ENCODE measurements at regions not wholly inside any gene's neighbourhood (a gene's known extent, or its start where the extent isn't known, plus 50 kb on each side); places are given as distances from the start of the nearest gene placed in this dataset.
"Not testable (repeated sequence)": the region's sequence is repeated elsewhere in the genome, so short reads cannot be mapped to it uniquely, and the experiment has no call there.

- H3K4me1 ChIP-seq (replicated peaks): no peaks in the 10 kb centered on the region
- no peaks in the 10 kb centered on the region for H3K27me3 ChIP-seq (replicated peaks)
- peak in 1 of 2 experiments; percentile 39 for DNase-seq (ENCODE audit: low read depth in 1 of 2, low spot score in 2 of 2)
- no peaks in the 10 kb centered on the region for H3K36me3 ChIP-seq
- no peak overlapping the region for H3K4me3 ChIP-seq
- 0 out of 2 replicates have a peak, but pooled peaks cover 3% of the 10 kb centered on the region for H3K9me3 ChIP-seq (replicated peaks)
- no peak overlapping the region for H3K27ac ChIP-seq
Measured at GRCh38 chr6:169859978-169860703, 108.7 kb downstream of the ERMARD start.

GRCh38 chr6:169859401-169859977, 108.1 kb downstream of the ERMARD start:
- Histone ChIP-seq H3K27me3 (replicated peaks) (no peaks in the 10 kb centered on the region), H3K4me1 (replicated peaks) (no peaks in the 10 kb centered on the region), H3K27ac (no peak overlapping the region), H3K36me3 (no peaks in the 10 kb centered on the region), H3K4me3 (no peak overlapping the region), H3K9me3 (replicated peaks) (0 out of 2 replicates have a peak, but pooled peaks cover 3% of the 10 kb centered on the region)
- DNase-seq (ENCODE audit: low read depth in 1 of 2, low spot score in 2 of 2): peak in 1 of 2 experiments; percentile 35

- 0 out of 2 replicates have a peak, but pooled peaks cover 3% of the 10 kb centered on the region for H3K9me3 ChIP-seq (replicated peaks)
- DNase-seq (ENCODE audit: low read depth in 1 of 2, low spot score in 2 of 2): peak in 1 of 2 experiments; percentile 38
- H3K27ac ChIP-seq: no peak overlapping the region
Measured at GRCh38 chr6:169858935-169859351, 107.5 kb downstream of the ERMARD start.

GRCh38 chr6:169858293-169858934, 107.0 kb downstream of the ERMARD start:
- no peaks in the 10 kb centered on the region for H3K27me3 ChIP-seq (replicated peaks)
- H3K36me3 ChIP-seq: no peaks in the 10 kb centered on the region
- H3K9me3 ChIP-seq (replicated peaks): 0 out of 2 replicates have a peak, but pooled peaks cover 3% of the 10 kb centered on the region
- DNase-seq (ENCODE audit: low read depth in 1 of 2, low spot score in 2 of 2): peak in 1 of 2 experiments; percentile 33
- H3K4me1 ChIP-seq (replicated peaks): no peaks in the 10 kb centered on the region
- no peak overlapping the region for H3K4me3 ChIP-seq
- no peak overlapping the region for H3K27ac ChIP-seq

More at GRCh38 chr6:169858935-169859351, 107.5 kb downstream of the ERMARD start:
- Histone ChIP-seq H3K4me3 (no peak overlapping the region), H3K27me3 (replicated peaks) (no peaks in the 10 kb centered on the region), H3K4me1 (replicated peaks) (no peaks in the 10 kb centered on the region), H3K36me3 (no peaks in the 10 kb centered on the region)

- H3K27me3 ChIP-seq (replicated peaks): no peaks in the 10 kb centered on the region
- DNase-seq (ENCODE audit: low read depth in 1 of 2, low spot score in 2 of 2): no peak
- H3K4me3 ChIP-seq: no peak overlapping the region
- 0 out of 2 replicates have a peak, but pooled peaks cover 3% of the 10 kb centered on the region for H3K9me3 ChIP-seq (replicated peaks)
- no peaks in the 10 kb centered on the region for H3K4me1 ChIP-seq (replicated peaks)
- H3K27ac ChIP-seq: no peak overlapping the region
- H3K36me3 ChIP-seq: no peaks in the 10 kb centered on the region
Measured at GRCh38 chr6:169857343-169858292, 106.2 kb downstream of the ERMARD start.

- not testable (repeated sequence) for H3K27ac ChIP-seq; H3K4me1 ChIP-seq (replicated peaks); H3K27me3 ChIP-seq (replicated peaks); H3K36me3 ChIP-seq; H3K9me3 ChIP-seq (replicated peaks); H3K4me3 ChIP-seq
- peak in 1 of 2 experiments; percentile 37 for DNase-seq (ENCODE audit: low read depth in 1 of 2, low spot score in 2 of 2)
Measured at GRCh38 chr6:169856442-169857342, 105.3 kb downstream of the ERMARD start.

GRCh38 chr6:169854813-169855212, 103.4 kb downstream of the ERMARD start:
- no peaks in the 10 kb centered on the region for H3K9me3 ChIP-seq (replicated peaks)
- no peaks in the 10 kb centered on the region for H3K36me3 ChIP-seq

GRCh38 chr6:169854083-169854725, 102.8 kb downstream of the ERMARD start:
- Histone ChIP-seq H3K9me3 (replicated peaks) (no peaks in the 10 kb centered on the region), H3K4me3 (no peak overlapping the region), H3K36me3 (no peaks in the 10 kb centered on the region), H3K27ac (no peak overlapping the region), H3K4me1 (replicated peaks) (no peaks in the 10 kb centered on the region), H3K27me3 (replicated peaks) (no peaks in the 10 kb centered on the region)
- DNase-seq (ENCODE audit: low read depth in 1 of 2, low spot score in 2 of 2): peak in 1 of 2 experiments; percentile 28

More at GRCh38 chr6:169854813-169855212, 103.4 kb downstream of the ERMARD start:
- H3K4me1 ChIP-seq (replicated peaks): no peaks in the 10 kb centered on the region
- no peaks in the 10 kb centered on the region for H3K27me3 ChIP-seq (replicated peaks)
- no peak overlapping the region for H3K27ac ChIP-seq
- DNase-seq (ENCODE audit: low read depth in 1 of 2, low spot score in 2 of 2): peak in 1 of 2 experiments; percentile 10
- H3K4me3 ChIP-seq: no peak overlapping the region

- Histone ChIP-seq H3K36me3 (no peaks in the 10 kb centered on the region), H3K27ac (no peak overlapping the region), H3K9me3 (replicated peaks) (no peaks in the 10 kb centered on the region), H3K27me3 (replicated peaks) (no peaks in the 10 kb centered on the region), H3K4me1 (replicated peaks) (no peaks in the 10 kb centered on the region), H3K4me3 (no peak overlapping the region)
- DNase-seq (ENCODE audit: low read depth in 1 of 2, low spot score in 2 of 2): peak in 1 of 2 experiments; percentile 20
Measured at GRCh38 chr6:169853196-169854082, 102.0 kb downstream of the ERMARD start.

- Histone ChIP-seq H3K9me3 (replicated peaks) (no peaks in the 10 kb centered on the region), H3K27ac (no peak overlapping the region), H3K4me1 (replicated peaks) (no peaks in the 10 kb centered on the region), H3K4me3 (no peak overlapping the region), H3K27me3 (replicated peaks) (no peaks in the 10 kb centered on the region), H3K36me3 (no peaks in the 10 kb centered on the region)
- peak in 1 of 2 experiments; percentile 12 for DNase-seq (ENCODE audit: low read depth in 1 of 2, low spot score in 2 of 2)
Measured at GRCh38 chr6:169852504-169853195, 101.2 kb downstream of the ERMARD start.
